Mesenchymal stem cell (in vitro differentiated cells and primary cell): ENCODE measurements at regions not wholly inside any gene's neighbourhood (a gene's known extent, or its start where the extent isn't known, plus 50 kb on each side); places are given as distances from the start of the nearest gene placed in this dataset.

ENCODE experiments used
- DNase-seq: peaks from one replicate; pipeline ENCODE4 v3.0.0-alpha.2; 2013
- H2AFZ ChIP-seq: one replicate; pipeline ENCODE4 v1.6.1; 2013; ENCODE audit warnings: low read depth, mild to moderate bottlenecking, control low read depth, inconsistent platforms, low read length, moderate library complexity
- H2AK5ac ChIP-seq: 2 replicates; pipeline ENCODE4 v1.6.1; 2013; ENCODE audit warnings: low read length, moderate library complexity, mild to moderate bottlenecking, inconsistent platforms; ENCODE audit not compliant: severe bottlenecking
- H2BK120ac ChIP-seq: one replicate; pipeline ENCODE4 v1.6.1; 2013; ENCODE audit warnings: low read depth, mild to moderate bottlenecking, inconsistent platforms, low read length, moderate library complexity
- H2BK12ac ChIP-seq, 2 experiments: one replicate each; pipeline ENCODE4 v1.6.1; 2013; ENCODE audit warnings: inconsistent platforms in 2 of 2, low read length in 2 of 2, mild to moderate bottlenecking in 2 of 2, moderate library complexity in 2 of 2, control low read depth in 1 of 2
- H2BK15ac ChIP-seq: one replicate; pipeline ENCODE4 v1.6.1; 2013; ENCODE audit warnings: mild to moderate bottlenecking, low read depth, inconsistent platforms; ENCODE audit not compliant: poor library complexity, severe bottlenecking
- H2BK5ac ChIP-seq: 2 replicates; pipeline ENCODE4 v1.6.1; 2013; ENCODE audit warnings: low read depth, mild to moderate bottlenecking, low read length, control low read depth, inconsistent platforms; ENCODE audit not compliant: poor library complexity, severe bottlenecking
- H3K14ac ChIP-seq, 2 experiments: one replicate each; pipeline ENCODE4 v1.6.1; 2013; ENCODE audit warnings: inconsistent platforms in 2 of 2, low read length in 2 of 2, control low read depth in 1 of 2, mild to moderate bottlenecking in 1 of 2, moderate library complexity in 1 of 2
- H3K18ac ChIP-seq, 2 experiments: one replicate each; pipeline ENCODE4 v1.6.1; 2013; ENCODE audit warnings: inconsistent platforms in 2 of 2, low read length in 2 of 2, control low read depth in 1 of 2, low read depth in 1 of 2, mild to moderate bottlenecking in 1 of 2
- H3K23ac ChIP-seq, 2 experiments: one replicate each; pipeline ENCODE4 v1.6.1; 2013; ENCODE audit warnings: inconsistent platforms in 2 of 2, low read length in 2 of 2, mild to moderate bottlenecking in 2 of 2, moderate library complexity in 2 of 2, control low read depth in 1 of 2
- H3K27ac ChIP-seq: 2 replicates; pipeline ENCODE4 v1.5.1; 2013; ENCODE audit warnings: mild to moderate bottlenecking, moderate library complexity, low read length, control low read depth, inconsistent platforms; ENCODE audit not compliant: poor library complexity, severe bottlenecking
- H3K27me3 ChIP-seq, 2 experiments: 2 replicates each; pipeline versions ENCODE4 v1.6.1 to v1.7.0; 2013; ENCODE audit warnings: low read length in 2 of 2, mild to moderate bottlenecking in 2 of 2, moderate library complexity in 2 of 2, control low read depth in 1 of 2, inconsistent platforms in 1 of 2; ENCODE audit not compliant: control insufficient read depth in 1 of 2, insufficient read depth in 1 of 2
- H3K36me3 ChIP-seq, 2 experiments: 2 replicates each; pipeline versions ENCODE4 v1.6.1 to v1.7.0; 2013; ENCODE audit warnings: low read length in 2 of 2, control low read depth in 1 of 2, inconsistent platforms in 1 of 2, low read depth in 1 of 2, mild to moderate bottlenecking in 1 of 2; ENCODE audit not compliant: insufficient read depth in 2 of 2, control insufficient read depth in 1 of 2
- H3K4ac ChIP-seq, 2 experiments: one replicate each; pipeline ENCODE4 v1.6.1; 2013; ENCODE audit warnings: inconsistent platforms in 2 of 2, low read length in 2 of 2, mild to moderate bottlenecking in 2 of 2, moderate library complexity in 2 of 2, control low read depth in 1 of 2, low read depth in 1 of 2
- H3K4me1 ChIP-seq: 2 replicates; pipeline ENCODE4 v1.6.1; 2013; ENCODE audit warnings: low read depth, low read length, control low read depth; ENCODE audit not compliant: control insufficient read depth, insufficient read depth
- H3K4me2 ChIP-seq: 2 replicates; pipeline ENCODE4 v1.6.1; 2013; ENCODE audit warnings: low read length, mild to moderate bottlenecking, inconsistent platforms; ENCODE audit not compliant: poor library complexity, severe bottlenecking
- H3K4me3 ChIP-seq, 2 experiments: 2 replicates each; pipeline versions ENCODE4 v1.5.1 to v1.7.0; 2013; ENCODE audit warnings: low read length in 2 of 2, mild to moderate bottlenecking in 2 of 2, control low read depth in 1 of 2, low read depth in 1 of 2; ENCODE audit not compliant: insufficient read depth in 1 of 2
- H3K79me1 ChIP-seq: replicated peaks from 2 replicates; pipeline ENCODE4 v1.6.1; 2013; ENCODE audit warnings: mild to moderate bottlenecking, control low read depth, low read length, inconsistent platforms; ENCODE audit not compliant: poor library complexity, severe bottlenecking
- H3K9ac ChIP-seq: 2 replicates; pipeline ENCODE4 v1.7.0; 2013; ENCODE audit warnings: mild to moderate bottlenecking, low read length, moderate library complexity
- H3K9me3 ChIP-seq: 2 replicates; pipeline ENCODE4 v1.7.0; 2013; ENCODE audit warnings: mild to moderate bottlenecking, low read length; ENCODE audit not compliant: control insufficient read depth
- H4K8ac ChIP-seq: one replicate; pipeline ENCODE4 v1.6.1; 2013; ENCODE audit warnings: inconsistent platforms, mild to moderate bottlenecking, low read length, moderate library complexity
- H4K91ac ChIP-seq: one replicate; pipeline ENCODE4 v1.6.1; 2013; ENCODE audit warnings: mild to moderate bottlenecking, low read length, inconsistent platforms
- WGBS: methylation state at CpG from one replicate; pipeline ENCODE4 v1.1.7; 2013; ENCODE audit warnings: mixed read lengths; 5-methylcytosine and 5-hydroxymethylcytosine counted together

DNA sequence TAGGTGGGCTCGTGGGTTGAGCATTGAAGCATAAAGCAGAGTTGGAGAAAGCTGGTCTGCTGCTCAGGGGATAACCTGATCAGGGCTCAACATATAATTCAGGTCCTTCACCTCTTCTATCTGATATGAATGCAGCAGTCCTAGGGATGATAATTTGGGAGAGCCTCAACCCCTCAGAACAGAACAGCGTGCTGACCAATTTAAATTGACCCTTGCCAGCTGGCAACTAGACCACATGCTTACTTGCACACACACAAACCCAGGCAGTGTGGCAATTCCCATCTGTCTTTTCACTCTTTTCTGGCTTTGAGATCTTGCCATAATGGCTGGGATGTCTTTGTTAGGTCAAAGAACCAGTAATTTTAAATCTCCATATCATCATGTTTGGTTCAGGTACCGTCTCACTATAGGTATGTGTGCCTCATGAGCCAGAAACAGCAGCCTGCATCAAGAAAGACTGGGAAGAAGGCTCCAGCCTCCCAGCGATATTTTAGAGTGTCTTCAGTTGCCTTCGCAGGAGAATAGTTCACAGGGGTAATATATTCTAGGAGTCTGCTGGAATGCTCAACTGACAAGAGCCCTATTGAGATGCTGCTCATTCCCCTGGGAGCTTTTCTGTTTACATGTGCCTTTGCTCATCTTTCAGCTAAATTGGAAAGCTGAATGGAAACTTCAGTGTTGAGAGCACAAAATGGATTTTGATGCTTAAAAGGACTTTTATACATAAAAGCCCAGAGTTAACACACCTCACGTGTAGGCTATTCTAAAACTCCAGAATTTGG lies 497.6 kb downstream of the RASEF start:
- H3K27ac ChIP-seq, result no peak overlapping the region
- 54% methylated on average over 5 of the region's 6 CpGs for WGBS
- DNase-seq, result peak; percentile 54
- H2AFZ ChIP-seq, result no peak overlapping the region
- H3K27me3 ChIP-seq, result no peaks in the 10 kb centered on the region
- no peak overlapping the region for H3K14ac ChIP-seq
- no peak overlapping the region for H4K8ac ChIP-seq
- H3K9ac ChIP-seq, result no peak overlapping the region
- H3K18ac ChIP-seq, result no peak overlapping the region
- H3K4me2 ChIP-seq, result no peak overlapping the region
- no peaks in the 10 kb centered on the region for H3K79me1 ChIP-seq
- H3K36me3 ChIP-seq, result no peaks in the 10 kb centered on the region
- no peak overlapping the region for H4K91ac ChIP-seq
- no peak overlapping the region for H3K4me3 ChIP-seq
- H3K9me3 ChIP-seq, result no peaks in the 10 kb centered on the region
- H2AK5ac ChIP-seq, result no peak overlapping the region
- H3K4ac ChIP-seq, result no peak overlapping the region
- H3K4me1 ChIP-seq, result no peaks in the 10 kb centered on the region
- no peak overlapping the region for H2BK120ac ChIP-seq
- H2BK12ac ChIP-seq, result peak overlapping the region in 1 of 2 experiments; percentile 29
- no peak overlapping the region for H2BK5ac ChIP-seq
- H2BK15ac ChIP-seq, result no peak overlapping the region
- H3K23ac ChIP-seq, result no peak overlapping the region

- Histone ChIP-seq H2BK12ac (no peak overlapping the region), H3K4me1 (no peaks in the 10 kb centered on the region), H3K79me1 (no peaks in the 10 kb centered on the region), H2AK5ac (no peak overlapping the region), H2AFZ (no peak overlapping the region), H4K91ac (no peak overlapping the region), H3K9ac (no peak overlapping the region), H2BK5ac (no peak overlapping the region), H3K18ac (no peak overlapping the region), H2BK15ac (no peak overlapping the region), H3K27ac (no peak overlapping the region), H3K27me3 (peaks cover 0 to 3% of the 10 kb centered on the region in 2 experiments), H4K8ac (no peak overlapping the region), H3K4me3 (no peak overlapping the region), H3K14ac (no peak overlapping the region), H3K36me3 (no peaks in the 10 kb centered on the region), H3K9me3 (peaks cover under 1% of the 10 kb centered on the region), H2BK120ac (no peak overlapping the region), H3K4ac (no peak overlapping the region), H3K4me2 (no peak overlapping the region), H3K23ac (no peak overlapping the region)
- WGBS, result 68% methylated on average over 2 of the region's 3 CpGs
- DNase-seq, result no peak
Measured at GRCh38 chr9:82567953-82568352, 495.0 kb downstream of the RASEF start.

DNA sequence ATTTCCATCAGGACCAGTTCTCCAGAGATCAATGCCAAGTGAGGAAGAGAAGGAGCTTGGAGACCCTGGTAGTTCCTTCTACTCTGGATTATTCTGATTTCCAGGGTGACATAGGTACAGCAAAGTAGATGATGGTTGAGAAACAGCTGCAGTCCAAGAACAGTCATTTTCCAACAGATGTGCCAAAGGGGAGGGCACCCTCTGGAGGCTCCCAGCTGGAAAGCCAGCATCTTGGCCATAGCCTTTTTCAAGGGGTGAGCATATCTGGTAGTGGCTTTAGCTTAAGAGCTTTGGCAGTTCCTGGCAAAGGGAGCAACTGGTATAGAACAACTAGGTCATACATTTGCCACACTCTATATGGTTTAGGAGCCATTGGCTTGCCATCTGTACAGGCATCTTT lies 492.7 kb downstream of the RASEF start:
- Histone ChIP-seq H3K36me3 (no peaks in the 10 kb centered on the region), H3K4me2 (no peak overlapping the region), H3K79me1 (no peaks in the 10 kb centered on the region), H2AK5ac (no peak overlapping the region), H2BK5ac (no peak overlapping the region), H3K4me1 (no peaks in the 10 kb centered on the region), H2BK120ac (peak overlapping the region; percentile 15), H2AFZ (no peak overlapping the region), H3K9ac (no peak overlapping the region), H3K14ac (no peak overlapping the region), H4K91ac (no peak overlapping the region), H3K9me3 (peaks cover 19% of the 10 kb centered on the region), H3K4me3 (no peak overlapping the region), H3K23ac (no peak overlapping the region), H4K8ac (no peak overlapping the region), H2BK12ac (no peak overlapping the region), H3K27ac (no peak overlapping the region), H3K18ac (no peak overlapping the region), H2BK15ac (no peak overlapping the region), H3K27me3 (peaks cover 0 to 3% of the 10 kb centered on the region in 2 experiments), H3K4ac (no peak overlapping the region)
- DNase-seq, result no peak

- H3K27me3 ChIP-seq, result peaks cover 0 to 3% of the 10 kb centered on the region in 2 experiments
- no peaks in the 10 kb centered on the region for H3K4me1 ChIP-seq
- no peak overlapping the region for H4K8ac ChIP-seq
- no peak overlapping the region for H3K27ac ChIP-seq
- H3K18ac ChIP-seq, result no peak overlapping the region
- H3K4me2 ChIP-seq, result no peak overlapping the region
- no peak overlapping the region for H2BK12ac ChIP-seq
- DNase-seq, result no peak
- H3K23ac ChIP-seq, result no peak overlapping the region
- H2BK5ac ChIP-seq, result no peak overlapping the region
- no peak overlapping the region for H2BK15ac ChIP-seq
- H2AK5ac ChIP-seq, result no peak overlapping the region
- H3K36me3 ChIP-seq, result no peaks in the 10 kb centered on the region
- no peak overlapping the region for H3K9ac ChIP-seq
- no peak overlapping the region for H3K4ac ChIP-seq
- no peak overlapping the region for H3K14ac ChIP-seq
- no peak overlapping the region for H3K4me3 ChIP-seq
- H3K9me3 ChIP-seq, result peaks cover 25% of the 10 kb centered on the region
- no peak overlapping the region for H2BK120ac ChIP-seq
- H4K91ac ChIP-seq, result no peak overlapping the region
- H2AFZ ChIP-seq, result no peak overlapping the region
- no peaks in the 10 kb centered on the region for H3K79me1 ChIP-seq
Measured at GRCh38 chr9:82571540-82571939, 491.4 kb downstream of the RASEF start.
